Neural cell (in vitro differentiated cells): ENCODE measurements at regions not wholly inside any gene's neighbourhood (a gene's known extent, or its start where the extent isn't known, plus 50 kb on each side); places are given as distances from the start of the nearest gene placed in this dataset.

Source experiments
- H2AFZ ChIP-seq: fragments of 200-600, 300-800 bp; sonication (generic), shearing (Covaris generic); 2 replicates; pipeline ENCODE4 v1.6.0; 2014; ENCODE audit warnings: low read depth, mild to moderate bottlenecking, antibody characterized with exemption, low read length, moderate library complexity
- H3F3A ChIP-seq: fragments of 200-600 bp; shearing (Covaris generic); 2 replicates; pipeline ENCODE4 v1.6.1; 2016; ENCODE audit warnings: mild to moderate bottlenecking, moderate library complexity, mixed read lengths, antibody characterized with exemption, low read length; ENCODE audit not compliant: insufficient read depth, poor library complexity, severe bottlenecking
- H3K27ac ChIP-seq: fragments of 200-600, 300-800 bp; sonication (generic), shearing (Covaris generic); 2 replicates; pipeline ENCODE4 v1.5.1; 2014; ENCODE audit warnings: mild to moderate bottlenecking, low read length, moderate library complexity
- H3K27me3 ChIP-seq: fragments of 300-800, 200-600 bp; sonication (generic), shearing (Covaris generic); 2 replicates; pipeline ENCODE4 v1.6.0; 2014; ENCODE audit warnings: mild to moderate bottlenecking, low read depth, low read length, moderate library complexity; ENCODE audit not compliant: insufficient read depth
- H3K36me3 ChIP-seq: fragments of 300-800, 200-600 bp; sonication (generic), shearing (Covaris generic); 2 replicates; pipeline ENCODE4 v1.5.1; 2014; ENCODE audit warnings: mild to moderate bottlenecking, antibody characterized with exemption, low read length, moderate library complexity; ENCODE audit not compliant: insufficient read depth
- H3K4me2 ChIP-seq: fragments of 300-800, 200-600 bp; sonication (generic), shearing (Covaris generic); 2 replicates; pipeline ENCODE4 v1.6.0; 2014; ENCODE audit warnings: mild to moderate bottlenecking, low read length
- H3K4me3 ChIP-seq: fragments of 300-800, 200-600 bp; sonication (generic), shearing (Covaris generic); 2 replicates; pipeline ENCODE4 v1.5.1; 2014; ENCODE audit warnings: mild to moderate bottlenecking, low read length, moderate library complexity
- H3K79me2 ChIP-seq: fragments of 200-600 bp; shearing (Covaris generic); replicated peaks from 2 replicates; pipeline ENCODE4 v1.6.0; 2014; ENCODE audit warnings: mild to moderate bottlenecking, low read length, moderate library complexity; ENCODE audit not compliant: insufficient read depth
- H3K9ac ChIP-seq: fragments of 300-800, 200-600 bp; sonication (generic), shearing (Covaris generic); 2 replicates; pipeline ENCODE4 v1.6.1; 2016; ENCODE audit warnings: mild to moderate bottlenecking, low read length, mixed read lengths
- H3K9me2 ChIP-seq: fragments of 200-600 bp; shearing (Covaris generic); 2 replicates; pipeline ENCODE4 v1.6.1; 2016; ENCODE audit warnings: mild to moderate bottlenecking, low read length, mixed read lengths; ENCODE audit not compliant: insufficient read depth
- H3K9me3 ChIP-seq: fragments of 200-600, 300-800 bp; sonication (generic), shearing (Covaris generic); 2 replicates; pipeline ENCODE4 v1.6.1; 2016; ENCODE audit warnings: mild to moderate bottlenecking, mixed run types, low read length, moderate library complexity, mixed read lengths
- H4K20me1 ChIP-seq: fragments of 200-600 bp; shearing (Covaris generic); 2 replicates; pipeline ENCODE4 v1.6.1; 2016; ENCODE audit warnings: mild to moderate bottlenecking, mixed run types; ENCODE audit not compliant: insufficient read depth
- EP300 ChIP-seq: fragments of 450-650 bp; conservative IDR thresholded peaks from 2 replicates; pipeline ENCODE4 v1.6.1; 2014; ENCODE audit warnings: antibody characterized with exemption, mild to moderate bottlenecking, moderate library complexity; ENCODE audit not compliant: poor library complexity, severe bottlenecking
- EZH2 ChIP-seq: fragments of 200-600, 300-800 bp; shearing (Covaris generic), sonication (generic); IDR thresholded peaks from 2 replicates; pipeline ENCODE4 v1.6.1; 2014; ENCODE audit warnings: antibody characterized with exemption, low read length, borderline replicate concordance, mild to moderate bottlenecking; ENCODE audit not compliant: insufficient read depth, poor library complexity, severe bottlenecking
- MXI1 ChIP-seq: fragments of 450-650 bp; conservative IDR thresholded peaks from 2 replicates; pipeline ENCODE4 v1.6.1; 2014; ENCODE audit warnings: antibody characterized with exemption, mild to moderate bottlenecking; ENCODE audit not compliant: poor library complexity, severe bottlenecking
- POLR2AphosphoS5 ChIP-seq: IDR thresholded peaks from 2 replicates; pipeline ENCODE4 v1.6.1; 2012
- RAD21 ChIP-seq: fragments of 450-650 bp; conservative IDR thresholded peaks from 2 replicates; pipeline ENCODE4 v1.6.1; 2014; ENCODE audit warnings: antibody characterized with exemption, mild to moderate bottlenecking, moderate library complexity
- SMC3 ChIP-seq: fragments of 450-650 bp; conservative IDR thresholded peaks from 2 replicates; pipeline ENCODE4 v1.6.1; 2014; ENCODE audit warnings: antibody characterized with exemption, mild to moderate bottlenecking, moderate library complexity; ENCODE audit not compliant: poor library complexity
- TAF1 ChIP-seq: IDR thresholded peaks from 2 replicates; pipeline ENCODE4 v1.6.1; 2012; ENCODE audit warnings: low read depth
- TF ChIP-seq, protein P1 (sequence below): IDR thresholded peaks from 2 replicates; pipeline ENCODE4 v1.6.1; 2012; ENCODE audit warnings: borderline replicate concordance
- TF ChIP-seq, protein P2 (sequence below): fragments of 450-650 bp; IDR thresholded peaks from 2 replicates; pipeline ENCODE4 v1.5.1; 2014; ENCODE audit warnings: antibody characterized with exemption, mild to moderate bottlenecking, moderate library complexity; ENCODE audit not compliant: poor library complexity, severe bottlenecking

DNA sequence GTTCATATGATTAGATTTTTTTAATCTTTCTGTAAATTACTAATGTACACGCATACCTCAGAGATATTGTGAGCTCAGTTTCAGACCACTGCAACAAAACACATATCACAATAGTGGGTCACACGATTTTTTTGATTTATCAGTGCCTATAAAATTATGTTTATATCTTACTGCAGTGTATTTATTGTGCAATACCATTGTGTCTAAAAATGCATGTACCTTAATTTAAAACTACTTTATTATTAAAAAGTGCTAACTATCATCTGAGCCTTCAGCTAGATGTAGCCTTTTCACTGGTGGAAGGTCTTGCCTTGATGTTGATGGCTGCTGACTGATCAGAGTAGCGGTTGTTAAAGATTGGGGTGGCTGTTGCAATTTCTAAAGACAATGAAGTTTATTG is 918.8 kb upstream of the CHORDC1 start:
- no peaks in the 10 kb centered on the region for H3K27me3 ChIP-seq
- no peak overlapping the region for H3K9ac ChIP-seq
- no peak overlapping the region for H3K4me2 ChIP-seq
- no peaks in the 10 kb centered on the region for H3K79me2 ChIP-seq
- H3K9me3 ChIP-seq, result no peaks in the 10 kb centered on the region
- TF ChIP-seq RAD21, result no peak
- no peak for TF ChIP-seq SMC3
- TF ChIP-seq, protein P1, sequence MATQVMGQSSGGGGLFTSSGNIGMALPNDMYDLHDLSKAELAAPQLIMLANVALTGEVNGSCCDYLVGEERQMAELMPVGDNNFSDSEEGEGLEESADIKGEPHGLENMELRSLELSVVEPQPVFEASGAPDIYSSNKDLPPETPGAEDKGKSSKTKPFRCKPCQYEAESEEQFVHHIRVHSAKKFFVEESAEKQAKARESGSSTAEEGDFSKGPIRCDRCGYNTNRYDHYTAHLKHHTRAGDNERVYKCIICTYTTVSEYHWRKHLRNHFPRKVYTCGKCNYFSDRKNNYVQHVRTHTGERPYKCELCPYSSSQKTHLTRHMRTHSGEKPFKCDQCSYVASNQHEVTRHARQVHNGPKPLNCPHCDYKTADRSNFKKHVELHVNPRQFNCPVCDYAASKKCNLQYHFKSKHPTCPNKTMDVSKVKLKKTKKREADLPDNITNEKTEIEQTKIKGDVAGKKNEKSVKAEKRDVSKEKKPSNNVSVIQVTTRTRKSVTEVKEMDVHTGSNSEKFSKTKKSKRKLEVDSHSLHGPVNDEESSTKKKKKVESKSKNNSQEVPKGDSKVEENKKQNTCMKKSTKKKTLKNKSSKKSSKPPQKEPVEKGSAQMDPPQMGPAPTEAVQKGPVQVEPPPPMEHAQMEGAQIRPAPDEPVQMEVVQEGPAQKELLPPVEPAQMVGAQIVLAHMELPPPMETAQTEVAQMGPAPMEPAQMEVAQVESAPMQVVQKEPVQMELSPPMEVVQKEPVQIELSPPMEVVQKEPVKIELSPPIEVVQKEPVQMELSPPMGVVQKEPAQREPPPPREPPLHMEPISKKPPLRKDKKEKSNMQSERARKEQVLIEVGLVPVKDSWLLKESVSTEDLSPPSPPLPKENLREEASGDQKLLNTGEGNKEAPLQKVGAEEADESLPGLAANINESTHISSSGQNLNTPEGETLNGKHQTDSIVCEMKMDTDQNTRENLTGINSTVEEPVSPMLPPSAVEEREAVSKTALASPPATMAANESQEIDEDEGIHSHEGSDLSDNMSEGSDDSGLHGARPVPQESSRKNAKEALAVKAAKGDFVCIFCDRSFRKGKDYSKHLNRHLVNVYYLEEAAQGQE, result no peak
- no peak for TF ChIP-seq EP300
- TF ChIP-seq, protein P2, sequence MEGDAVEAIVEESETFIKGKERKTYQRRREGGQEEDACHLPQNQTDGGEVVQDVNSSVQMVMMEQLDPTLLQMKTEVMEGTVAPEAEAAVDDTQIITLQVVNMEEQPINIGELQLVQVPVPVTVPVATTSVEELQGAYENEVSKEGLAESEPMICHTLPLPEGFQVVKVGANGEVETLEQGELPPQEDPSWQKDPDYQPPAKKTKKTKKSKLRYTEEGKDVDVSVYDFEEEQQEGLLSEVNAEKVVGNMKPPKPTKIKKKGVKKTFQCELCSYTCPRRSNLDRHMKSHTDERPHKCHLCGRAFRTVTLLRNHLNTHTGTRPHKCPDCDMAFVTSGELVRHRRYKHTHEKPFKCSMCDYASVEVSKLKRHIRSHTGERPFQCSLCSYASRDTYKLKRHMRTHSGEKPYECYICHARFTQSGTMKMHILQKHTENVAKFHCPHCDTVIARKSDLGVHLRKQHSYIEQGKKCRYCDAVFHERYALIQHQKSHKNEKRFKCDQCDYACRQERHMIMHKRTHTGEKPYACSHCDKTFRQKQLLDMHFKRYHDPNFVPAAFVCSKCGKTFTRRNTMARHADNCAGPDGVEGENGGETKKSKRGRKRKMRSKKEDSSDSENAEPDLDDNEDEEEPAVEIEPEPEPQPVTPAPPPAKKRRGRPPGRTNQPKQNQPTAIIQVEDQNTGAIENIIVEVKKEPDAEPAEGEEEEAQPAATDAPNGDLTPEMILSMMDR, result no peak
- no peak for TF ChIP-seq POLR2AphosphoS5
- TF ChIP-seq MXI1, result no peak
- no peak for TF ChIP-seq EZH2
- no peak for TF ChIP-seq TAF1
- no peaks in the 10 kb centered on the region for H3K36me3 ChIP-seq
- no peaks in the 10 kb centered on the region for H3F3A ChIP-seq
- H3K27ac ChIP-seq, result no peak overlapping the region
- H3K9me2 ChIP-seq, result no peaks in the 10 kb centered on the region
- H4K20me1 ChIP-seq, result no peaks in the 10 kb centered on the region
- H3K4me3 ChIP-seq, result no peak overlapping the region
- no peak overlapping the region for H2AFZ ChIP-seq

DNA sequence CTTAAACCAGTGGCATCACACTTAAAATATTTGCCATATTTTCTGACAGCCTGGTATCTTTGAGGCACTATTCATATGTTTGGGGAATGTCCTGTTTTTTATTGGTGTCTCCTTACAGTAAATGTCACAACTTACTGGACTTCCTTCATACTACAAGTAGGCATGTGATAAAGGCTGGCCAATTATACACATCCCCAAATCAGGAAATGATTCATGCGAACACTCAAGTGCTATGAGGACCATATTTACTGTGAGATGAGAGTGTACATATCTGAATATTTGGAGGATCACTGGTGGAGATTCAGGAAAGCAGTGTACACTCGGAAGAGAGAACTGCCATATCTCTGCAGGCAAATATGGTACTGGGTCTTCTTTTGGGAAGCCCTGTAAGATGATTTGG is 913.8 kb upstream of the CHORDC1 start:
- Histone ChIP-seq H3K4me3 (no peak overlapping the region), H4K20me1 (no peaks in the 10 kb centered on the region), H3F3A (no peaks in the 10 kb centered on the region), H3K9ac (no peak overlapping the region), H3K4me2 (no peak overlapping the region), H3K27ac (no peak overlapping the region), H3K9me3 (no peaks in the 10 kb centered on the region), H3K9me2 (no peaks in the 10 kb centered on the region), H2AFZ (no peak overlapping the region), H3K79me2 (no peaks in the 10 kb centered on the region), H3K36me3 (no peaks in the 10 kb centered on the region), H3K27me3 (no peaks in the 10 kb centered on the region)
- TF ChIP-seq MXI1 (no peak), EZH2 (no peak), TAF1 (no peak), SMC3 (no peak), POLR2AphosphoS5 (no peak), EP300 (no peak), RAD21 (no peak)
- TF ChIP-seq, protein P2, result no peak
- TF ChIP-seq, protein P1, result no peak
